Activated naive CD4-positive, alpha-beta T cell treated with anti-CD3 and anti-CD28 coated beads, Interleukin-2, amount 50 U/mL, for 72 hours (primary cell): ENCODE measurements at regions not wholly inside any gene's neighbourhood (a gene's known extent, or its start where the extent isn't known, plus 50 kb on each side); places are given as distances from the start of the nearest gene placed in this dataset.

Source experiments
- ATAC-seq, 2 donors: fragments of 150-1000 bp; cut with Tn5 transposase; 2 replicates each; pipeline ENCODE4 v1.10.0; 2021; ENCODE audit warnings: mild to moderate bottlenecking in 2 of 2, moderate library complexity in 2 of 2
- DNase-seq, 2 donors: peaks; one replicate each; pipeline ENCODE4 v3.0.0; 2021 to 2022; ENCODE audit warnings: low spot score in 2 of 2
- H3K27ac Mint-ChIP-seq, 2 donors: one replicate each; pipeline ENCODE4 v1.8.0; 2022; ENCODE audit warnings: mild to moderate bottlenecking in 2 of 2, mixed read lengths in 2 of 2
- H3K36me3 Mint-ChIP-seq, 2 donors: one replicate each; pipeline ENCODE4 v1.8.0; 2022; ENCODE audit warnings: mixed read lengths in 2 of 2
- H3K9me3 Mint-ChIP-seq, 2 donors: one replicate each; pipeline ENCODE4 v1.8.0; 2022; ENCODE audit warnings: mixed read lengths in 2 of 2

DNA sequence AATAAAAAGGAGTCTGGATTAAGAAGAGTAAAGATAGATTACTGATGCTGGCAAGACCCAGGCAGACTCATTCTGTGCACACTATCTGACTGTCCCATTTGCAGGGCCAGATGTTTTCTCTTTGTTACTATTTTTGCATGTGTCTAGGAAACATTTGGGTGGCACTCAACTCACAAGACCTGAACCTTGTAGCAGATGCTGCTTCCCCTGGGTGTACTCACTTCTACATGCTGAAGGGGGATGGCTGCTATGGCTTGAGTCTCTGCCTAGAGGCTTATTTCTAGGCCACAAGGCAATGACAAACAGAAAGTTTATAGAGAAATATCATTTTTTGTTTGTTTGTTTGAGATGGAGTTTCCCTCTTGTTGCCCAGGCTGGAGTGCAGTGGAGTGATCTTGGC is 351.4 kb downstream of the FOXA2 start:
- ATAC-seq (no peak), DNase-seq (no peak)
- Mint-ChIP-seq H3K27ac (no peak overlapping the region), H3K36me3 (no peaks in the 10 kb centered on the region), H3K9me3 (peaks cover 4 to 11% of the 10 kb centered on the region in 2 donors)

DNA sequence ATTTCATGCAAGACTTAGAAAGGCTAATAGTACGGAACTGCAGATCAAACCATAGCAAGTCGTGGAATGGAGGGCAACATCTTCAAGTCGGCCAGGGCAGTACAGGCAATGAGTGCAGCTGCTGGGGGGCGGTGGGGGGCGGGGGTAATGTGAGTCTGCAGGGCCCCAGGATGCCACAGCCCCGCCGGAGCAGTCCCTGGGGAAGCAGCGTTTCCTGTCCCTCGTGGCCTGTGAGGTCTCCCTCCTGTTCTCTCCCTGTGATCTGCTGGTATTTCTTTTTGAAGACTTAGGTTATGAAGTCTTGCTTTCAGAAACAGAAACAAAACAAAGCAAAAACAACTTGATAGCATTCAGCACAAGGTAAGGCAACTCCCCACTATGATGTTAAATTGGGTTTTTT is 351.9 kb downstream of the FOXA2 start:
- no peaks in the 10 kb centered on the region for H3K36me3 Mint-ChIP-seq
- DNase-seq (no peak), ATAC-seq (no peak)
- peaks cover 4 to 11% of the 10 kb centered on the region in 2 donors for H3K9me3 Mint-ChIP-seq
- H3K27ac Mint-ChIP-seq: no peak overlapping the region

DNA sequence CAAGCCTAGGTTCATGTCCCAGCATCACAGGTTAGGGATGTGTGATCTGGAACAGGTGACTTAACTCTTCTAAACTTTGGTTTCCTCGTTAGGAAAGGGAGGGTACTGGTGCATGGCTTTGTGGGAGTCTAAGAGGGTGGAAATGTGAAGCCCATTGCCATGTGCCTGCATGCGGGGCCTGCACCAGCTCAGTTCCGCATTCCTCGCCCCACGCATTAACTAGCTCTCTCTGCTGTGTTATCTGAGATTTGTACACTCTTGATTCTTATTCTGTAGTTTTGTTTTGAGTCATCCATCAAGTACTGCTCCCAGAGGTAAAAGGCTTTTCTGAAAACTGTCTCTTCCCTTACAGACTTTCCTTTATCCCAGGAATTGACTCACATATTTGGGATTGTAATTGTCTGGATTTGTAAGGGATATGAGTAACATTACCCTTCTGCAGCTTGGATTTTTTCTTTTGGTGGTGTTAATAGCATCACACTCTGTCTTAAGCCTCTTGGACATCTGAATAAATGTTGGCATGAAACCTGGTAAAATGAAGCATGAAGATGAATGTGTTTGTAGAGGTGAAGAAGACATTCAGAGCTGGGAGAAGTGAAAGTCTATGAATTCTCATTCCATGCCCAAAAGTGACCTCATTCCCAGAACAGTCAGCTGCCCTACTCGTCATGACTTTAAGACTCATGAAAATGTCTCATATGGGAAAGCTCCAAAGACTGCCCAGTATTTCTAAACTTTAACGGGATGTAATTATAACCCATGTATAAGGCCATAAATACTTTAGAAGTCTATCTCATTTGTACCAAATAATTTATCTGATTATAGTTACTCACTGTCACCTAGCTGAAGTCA is 357.3 kb downstream of the FOXA2 start:
- no peak for DNase-seq
- Mint-ChIP-seq H3K9me3 (peaks cover 6 to 11% of the 10 kb centered on the region in 2 donors), H3K36me3 (no peaks in the 10 kb centered on the region), H3K27ac (no peak overlapping the region)
- ATAC-seq: no peak

DNA sequence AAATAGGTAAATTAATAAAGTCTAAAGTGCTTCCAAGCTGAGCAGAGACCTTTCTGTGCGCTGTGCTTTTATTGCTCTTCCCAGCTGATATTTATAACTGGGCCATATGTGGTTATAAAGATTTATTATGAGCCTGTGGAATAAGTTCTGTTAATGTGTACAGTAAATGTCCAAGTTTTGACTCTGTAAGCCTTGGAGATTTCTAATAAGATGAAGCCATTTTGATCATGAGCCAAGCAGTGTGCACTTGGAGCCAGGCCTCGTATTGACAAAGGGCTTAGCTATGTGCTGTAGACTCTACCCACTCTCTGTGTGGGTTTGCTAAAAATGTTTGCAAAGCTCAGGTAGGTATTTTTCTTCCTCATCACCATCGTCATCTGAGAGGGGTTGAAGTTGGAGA is 361.1 kb downstream of the FOXA2 start:
- ATAC-seq (no peak), DNase-seq (no peak)
- H3K36me3 Mint-ChIP-seq: no peaks in the 10 kb centered on the region
- no peak overlapping the region for H3K27ac Mint-ChIP-seq
- H3K9me3 Mint-ChIP-seq: peaks cover 6 to 11% of the 10 kb centered on the region in 2 donors

DNA sequence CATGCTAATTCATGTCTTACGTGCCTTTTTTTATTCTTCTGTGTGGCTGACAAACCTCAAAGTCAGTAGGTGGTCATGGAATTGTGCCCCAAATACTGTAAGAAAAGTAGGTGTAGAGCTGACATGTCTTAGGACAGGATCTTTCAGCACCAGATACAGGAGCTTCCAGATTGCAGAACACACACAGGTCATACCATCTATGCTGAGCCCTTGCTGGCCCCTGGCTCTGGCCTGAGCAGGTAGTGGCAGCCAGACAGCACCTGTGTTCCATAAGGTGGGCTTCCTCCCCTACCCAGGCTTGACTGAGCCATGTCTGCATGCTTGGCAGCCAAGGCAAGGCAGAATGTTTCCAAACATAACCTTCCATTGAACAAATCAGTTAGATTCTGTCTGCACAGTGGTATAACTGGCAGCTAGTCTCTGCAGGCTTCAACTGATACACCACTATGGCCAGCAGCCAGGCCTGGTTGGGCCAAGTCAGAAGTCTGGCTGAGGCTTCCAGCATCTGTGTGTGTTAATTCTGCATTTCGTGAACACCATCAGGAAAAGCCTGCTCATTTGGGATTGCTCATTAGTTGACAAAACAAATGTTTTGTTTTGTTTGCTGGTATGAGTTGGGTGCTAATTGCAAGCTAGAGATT is 366.5 kb downstream of the FOXA2 start:
- peaks cover 3% of the 10 kb centered on the region in 2 donors for H3K9me3 Mint-ChIP-seq
- no peaks in the 10 kb centered on the region for H3K36me3 Mint-ChIP-seq

DNA sequence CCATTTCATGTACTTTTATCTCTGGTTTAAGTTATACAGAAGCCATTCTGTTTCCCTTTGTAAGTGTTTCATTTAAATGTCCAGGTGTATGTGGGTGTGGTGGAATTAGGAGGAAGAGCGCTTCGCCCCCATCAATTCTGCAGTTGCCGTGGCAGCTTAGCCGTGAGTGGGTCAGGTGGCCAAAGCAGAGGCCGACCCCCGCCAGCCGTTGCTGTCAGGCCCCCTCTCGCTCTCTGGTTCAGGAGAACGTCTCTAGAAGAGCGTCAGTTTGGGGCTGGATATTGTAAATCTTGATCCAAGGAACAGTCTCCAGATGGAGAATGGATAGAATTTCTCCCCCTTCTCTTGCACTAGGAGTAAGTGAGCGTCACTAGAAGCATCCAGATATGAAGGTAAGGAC is 367.4 kb downstream of the FOXA2 start:
- ATAC-seq: no peak
- no peak for DNase-seq
- H3K27ac Mint-ChIP-seq: no peak overlapping the region
- no peaks in the 10 kb centered on the region for H3K36me3 Mint-ChIP-seq
- H3K9me3 Mint-ChIP-seq: peaks cover 3 to 6% of the 10 kb centered on the region in 2 donors

More for the DNA sequence above, 366.5 kb downstream of the FOXA2 start:
- H3K27ac Mint-ChIP-seq: no peak overlapping the region
- DNase-seq (no peak), ATAC-seq (no peak)

DNA sequence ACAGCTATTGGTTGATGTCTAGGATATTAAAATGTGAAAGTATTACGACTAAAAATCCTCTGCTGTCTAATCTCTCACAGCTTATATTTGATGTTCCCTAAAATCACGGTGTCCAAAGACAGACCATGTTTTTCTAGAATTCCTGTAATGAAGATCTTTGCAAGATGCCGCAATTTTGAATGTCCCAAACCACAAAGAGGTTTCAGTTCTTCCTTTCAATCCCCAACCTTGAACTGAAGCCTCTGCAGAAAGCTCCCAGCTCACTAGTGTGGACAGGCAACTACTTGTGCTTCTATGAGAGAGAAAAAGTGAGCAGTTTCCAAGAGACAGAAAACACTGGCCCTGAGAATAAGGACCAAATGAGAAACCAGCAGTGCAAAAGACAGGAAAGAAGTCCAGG is 370.1 kb downstream of the FOXA2 start:
- DNase-seq: no peak
- H3K36me3 Mint-ChIP-seq: no peaks in the 10 kb centered on the region
- peaks cover 3 to 7% of the 10 kb centered on the region in 2 donors for H3K9me3 Mint-ChIP-seq
- no peak overlapping the region for H3K27ac Mint-ChIP-seq
- ATAC-seq: no peak

DNA sequence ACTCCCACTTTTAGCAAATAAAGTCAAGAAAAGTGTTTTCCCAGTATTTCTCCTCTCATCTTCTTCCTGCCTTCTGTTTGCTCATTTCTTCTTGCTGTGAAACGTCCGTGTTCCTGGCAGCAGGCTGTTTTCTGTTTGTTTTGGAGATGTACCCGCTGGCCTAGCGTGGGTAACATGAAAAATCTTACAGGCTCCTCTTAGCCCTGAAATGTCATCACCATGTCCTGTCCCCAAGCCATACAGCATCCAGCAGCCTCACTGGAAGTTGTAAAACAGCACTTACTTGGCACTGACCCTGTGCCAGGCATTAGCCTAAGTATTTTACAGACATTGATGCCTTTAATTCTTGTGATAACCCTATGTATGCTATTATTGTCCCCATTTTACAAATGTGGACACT is 371.1 kb downstream of the FOXA2 start:
- ATAC-seq (no peak), DNase-seq (no peak)
- Mint-ChIP-seq H3K9me3 (peaks cover 3 to 7% of the 10 kb centered on the region in 2 donors), H3K36me3 (no peaks in the 10 kb centered on the region), H3K27ac (no peak overlapping the region)

DNA sequence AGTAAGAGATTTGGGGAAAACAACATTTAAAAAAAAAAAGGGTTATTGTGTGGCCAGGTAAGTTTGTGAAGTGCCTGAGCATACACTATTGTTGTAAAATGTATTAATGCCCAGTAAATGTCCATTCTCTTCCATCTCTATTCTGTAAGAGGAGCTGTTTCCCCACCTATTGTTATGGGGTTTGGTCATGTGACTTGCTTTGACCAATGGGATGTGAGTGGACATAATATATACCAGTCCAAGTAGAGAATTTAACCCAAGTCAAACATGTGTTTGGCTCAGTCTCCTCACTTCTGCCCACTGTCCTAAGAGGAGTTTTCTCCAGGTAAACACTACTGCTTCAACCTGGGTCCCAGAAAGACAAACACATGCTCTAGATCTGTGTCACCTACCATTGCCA is 377.1 kb downstream of the FOXA2 start:
- H3K27ac Mint-ChIP-seq: no peak overlapping the region
- DNase-seq (no peak), ATAC-seq (no peak)
- no peaks in the 10 kb centered on the region for H3K36me3 Mint-ChIP-seq
- H3K9me3 Mint-ChIP-seq: peaks cover 20 to 26% of the 10 kb centered on the region in 2 donors

DNA sequence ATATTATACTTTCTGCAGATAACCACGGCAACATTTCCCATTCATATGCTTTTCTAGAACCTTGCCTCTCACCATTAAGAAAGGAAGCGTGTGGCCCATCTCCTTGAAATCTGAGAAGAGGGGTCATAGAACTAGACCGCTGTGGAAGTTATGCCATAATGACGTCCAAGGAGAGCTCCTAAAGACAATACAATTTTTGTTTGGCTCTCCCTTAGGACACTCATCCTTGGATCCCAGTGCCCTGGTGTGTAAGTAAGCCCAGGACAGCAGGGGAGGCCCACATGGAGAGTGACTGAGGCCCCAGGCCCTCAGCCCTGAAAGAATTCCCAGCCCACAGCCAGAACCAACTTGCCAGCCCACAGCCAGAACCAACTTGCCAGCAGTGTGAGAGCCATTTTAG is 379.6 kb downstream of the FOXA2 start:
- ATAC-seq (no peak), DNase-seq (no peak)
- Mint-ChIP-seq H3K27ac (no peak overlapping the region), H3K36me3 (no peaks in the 10 kb centered on the region), H3K9me3 (peaks cover 23 to 38% of the 10 kb centered on the region in 2 donors)

DNA sequence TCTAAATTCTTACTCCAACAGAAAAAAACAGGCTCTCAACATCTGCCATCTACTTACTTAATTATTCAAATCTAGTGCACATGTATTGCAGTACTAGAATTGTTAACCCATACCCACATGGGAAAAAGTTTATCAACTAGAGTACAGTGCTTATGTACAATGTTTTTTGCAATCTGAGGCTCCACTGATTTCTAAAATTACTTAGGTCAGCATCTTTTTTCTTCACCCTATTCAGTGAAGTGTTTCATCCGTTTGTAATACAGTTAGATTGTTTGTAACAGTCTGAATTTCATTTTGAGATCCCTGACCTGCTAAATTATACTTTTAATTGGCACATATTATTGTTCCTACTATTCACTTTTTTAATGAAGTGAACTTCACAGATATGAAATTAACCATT is 402.2 kb downstream of the FOXA2 start:
- DNase-seq: no peak
- H3K9me3 Mint-ChIP-seq: peaks cover 9 to 24% of the 10 kb centered on the region in 2 donors
- no peak for ATAC-seq
- peaks cover 0 to 8% of the 10 kb centered on the region in 2 donors for H3K36me3 Mint-ChIP-seq
- H3K27ac Mint-ChIP-seq: no peak overlapping the region

DNA sequence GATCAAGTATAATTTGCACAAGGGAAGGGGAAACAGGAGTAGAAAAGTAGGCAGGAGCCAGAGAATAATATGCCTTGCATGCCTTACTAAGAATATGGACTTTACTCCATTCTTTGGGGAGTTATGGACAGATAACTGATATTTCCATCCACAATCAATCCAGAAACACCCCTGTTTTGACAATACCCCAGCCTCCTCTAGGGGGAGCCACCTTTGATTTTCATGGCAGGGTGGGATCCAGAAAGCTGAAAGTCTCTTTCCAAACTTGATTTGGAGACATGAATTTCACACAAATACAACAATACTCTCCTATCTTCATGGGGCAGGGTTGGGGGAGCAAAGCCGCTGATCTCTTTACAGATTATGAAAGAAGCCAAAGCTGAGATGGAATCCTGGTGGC is 404.1 kb downstream of the FOXA2 start:
- ATAC-seq (no peak), DNase-seq (no peak)
- peaks cover 12 to 21% of the 10 kb centered on the region in 2 donors for H3K9me3 Mint-ChIP-seq
- H3K36me3 Mint-ChIP-seq: peaks cover 0 to 5% of the 10 kb centered on the region in 2 donors
- no peak overlapping the region for H3K27ac Mint-ChIP-seq

DNA sequence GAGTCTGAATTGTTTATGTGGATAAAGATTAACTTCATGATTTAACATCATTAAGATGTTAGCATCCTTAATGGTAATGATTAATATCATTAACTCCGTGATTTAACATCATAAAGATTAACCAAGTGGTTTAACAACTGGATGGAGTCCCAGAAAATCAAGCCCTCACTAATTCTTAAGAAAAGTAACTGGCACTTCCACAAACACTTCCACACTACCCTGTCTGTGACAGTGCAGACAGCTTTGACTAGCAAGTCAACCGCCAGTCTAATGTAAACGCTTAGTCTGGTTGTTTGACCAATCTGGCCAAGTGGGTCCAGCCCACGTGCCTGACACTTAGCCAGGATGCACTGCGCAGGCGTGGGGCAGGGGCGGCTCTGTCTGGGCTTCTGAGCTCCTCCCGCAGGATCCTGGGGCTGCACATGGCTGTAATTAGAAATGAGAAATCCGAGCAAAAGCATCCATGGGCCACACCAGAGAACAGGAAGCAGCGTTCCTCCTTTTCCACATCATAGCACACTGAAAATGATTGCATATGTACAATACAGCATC is 424.2 kb downstream of the FOXA2 start:
- H3K9me3 Mint-ChIP-seq: peaks cover 12 to 16% of the 10 kb centered on the region in 2 donors
- DNase-seq (no peak), ATAC-seq (no peak)
- H3K36me3 Mint-ChIP-seq: peaks cover 0 to 12% of the 10 kb centered on the region in 2 donors
- no peak overlapping the region for H3K27ac Mint-ChIP-seq

DNA sequence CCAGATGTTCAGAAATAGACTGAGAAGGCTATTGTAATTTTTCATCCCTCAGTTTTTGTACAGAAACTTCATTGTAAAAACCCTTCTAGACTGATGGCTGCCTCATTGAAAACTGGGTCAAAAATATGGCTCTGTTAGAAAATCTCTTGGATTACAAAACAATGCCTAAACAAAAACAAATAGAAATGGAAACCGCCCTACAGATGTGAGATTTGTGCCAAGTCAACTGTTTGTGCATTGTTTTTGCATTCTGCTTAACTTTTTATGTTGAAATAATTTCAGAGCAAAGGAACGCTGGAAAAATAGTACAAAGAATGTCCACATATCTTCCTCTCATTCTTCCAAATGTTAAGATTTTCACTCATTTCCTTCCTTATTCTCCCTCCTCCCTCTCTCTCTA is 425.1 kb downstream of the FOXA2 start:
- peaks cover 17 to 19% of the 10 kb centered on the region in 2 donors for H3K9me3 Mint-ChIP-seq
- no peak for DNase-seq
- no peak overlapping the region for H3K27ac Mint-ChIP-seq
- peaks cover 0 to 12% of the 10 kb centered on the region in 2 donors for H3K36me3 Mint-ChIP-seq
- no peak for ATAC-seq

DNA sequence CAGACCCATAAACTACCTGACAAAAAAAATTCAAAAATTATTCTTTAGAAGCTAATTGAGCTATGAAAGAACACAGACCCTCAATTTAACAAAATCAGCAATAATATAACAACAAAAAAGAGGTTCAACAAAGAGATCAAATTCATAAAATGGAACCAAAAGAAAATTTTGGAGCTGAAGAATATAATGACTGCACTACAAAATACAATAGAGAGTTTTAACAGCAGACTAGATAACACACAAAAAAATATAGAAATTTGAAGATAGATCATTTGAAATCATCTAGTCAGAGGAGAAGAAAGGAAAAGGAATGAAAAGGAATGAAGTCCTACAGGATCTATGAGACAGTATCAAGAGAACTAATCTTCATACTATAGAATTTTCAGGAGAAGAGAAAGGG is 422.1 kb downstream of the PAX1 start:
- H3K36me3 Mint-ChIP-seq: peaks cover 11 to 16% of the 10 kb centered on the region in 2 donors
- H3K27ac Mint-ChIP-seq: no peak overlapping the region
- no peak for DNase-seq
- H3K9me3 Mint-ChIP-seq: peaks cover 28 to 33% of the 10 kb centered on the region in 2 donors
- no peak for ATAC-seq

DNA sequence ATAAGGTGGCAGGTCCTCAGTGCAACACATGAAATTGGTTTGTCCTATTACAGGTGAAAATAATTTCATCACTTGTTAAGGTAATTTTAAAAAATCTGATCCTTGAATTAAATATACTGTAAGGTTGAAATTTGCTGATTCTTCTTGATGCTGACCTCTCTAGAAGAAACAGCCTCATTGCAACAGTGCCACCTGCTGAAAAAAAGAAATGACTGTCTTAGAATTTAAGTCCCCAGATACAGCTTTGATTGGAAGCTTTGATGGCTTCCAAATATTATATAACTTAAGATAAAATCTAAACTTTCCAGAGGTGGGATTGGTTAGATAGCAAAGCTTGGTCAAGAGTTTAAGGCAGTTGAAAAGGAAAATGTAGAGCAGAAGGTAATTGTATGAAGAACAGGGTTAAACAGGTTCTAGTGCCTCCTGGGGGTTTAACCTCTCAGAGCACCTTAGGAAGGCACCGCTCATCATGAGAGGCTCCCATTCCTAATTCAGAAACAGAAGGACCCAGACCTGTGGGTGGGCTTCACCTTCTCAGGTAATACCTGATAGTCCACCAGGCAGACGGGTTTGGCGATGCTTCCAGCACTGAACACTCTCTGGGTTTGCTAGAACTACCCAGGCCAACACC is 401.0 kb downstream of the PAX1 start:
- no peaks in the 10 kb centered on the region for H3K36me3 Mint-ChIP-seq
- DNase-seq: no peak
- no peak for ATAC-seq
- H3K9me3 Mint-ChIP-seq: peaks cover 30 to 37% of the 10 kb centered on the region in 2 donors
- H3K27ac Mint-ChIP-seq: no peak overlapping the region

DNA sequence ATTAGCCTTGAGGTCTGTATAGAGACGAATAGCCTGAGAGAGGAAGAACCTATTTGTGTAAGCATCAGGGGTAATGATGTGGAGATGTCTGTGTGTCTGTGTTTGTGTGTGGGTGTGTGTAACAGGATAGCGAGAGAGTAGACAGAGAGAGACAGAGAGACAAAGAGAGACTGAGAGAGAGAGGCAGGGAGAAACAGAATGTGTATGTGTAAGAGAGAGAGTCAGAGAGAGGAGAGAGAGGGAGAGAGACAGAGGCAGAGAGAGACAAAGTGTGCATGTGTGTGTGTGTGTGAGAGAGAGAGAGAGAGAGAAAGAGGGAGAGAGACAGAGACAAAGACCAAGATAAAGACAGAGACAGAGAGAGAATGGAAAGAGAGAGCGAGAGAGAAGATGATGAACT is 396.1 kb downstream of the PAX1 start:
- Mint-ChIP-seq H3K36me3 (no peaks in the 10 kb centered on the region), H3K9me3 (peaks cover 26 to 27% of the 10 kb centered on the region in 2 donors), H3K27ac (no peak overlapping the region)
- DNase-seq (no peak), ATAC-seq (no peak)
